H1 (cell line): ENCODE measurements at regions not wholly inside any gene's neighbourhood (a gene's known extent, or its start where the extent isn't known, plus 50 kb on each side); places are given as distances from the start of the nearest gene placed in this dataset.
A peak's percentile ranks its signal among the peaks of the same experiment; 100 is the strongest.

Experiments
- CTCF ChIA-PET: fragments of 300-600 bp; sonication (Branson Sonifier 250); formaldehyde crosslinking; loops from one replicate; lab custom pipeline; 2021; ENCODE audit not compliant: partially characterized antibody; lab: Charles Lee
- POLR2A ChIA-PET: fragments of 300-600 bp; sonication (Branson Sonifier 250); formaldehyde crosslinking; loops from one replicate; lab custom pipeline; 2021; ENCODE audit warnings: inconsistent platforms; ENCODE audit not compliant: partially characterized antibody; lab: Charles Lee
- DNase-seq, 2 experiments: peaks; one replicate each; pipeline versions ENCODE4 v3.0.0 to v3.0.0-alpha.2; 2010 to 2022; ENCODE audit warnings: low spot score in 2 of 2, low read depth in 1 of 2, mixed read lengths in 1 of 2
- FAIRE-seq: peaks from 2 replicates; lab custom pipeline; 2011; peaks lifted over from hg19 to GRCh38; lab: Jason Lieb, UNC
- H2AFZ ChIP-seq: 2 replicates; pipeline ENCODE4 v1.8.1; 2012; ENCODE audit warnings: low read length, inconsistent platforms
- H2AK5ac ChIP-seq: 2 replicates; pipeline ENCODE4 v1.6.1; 2013; ENCODE audit warnings: low read depth, low read length
- H2BK120ac ChIP-seq: replicated peaks from 2 replicates; pipeline ENCODE3; 2013; ENCODE audit warnings: low read depth, low read length, inconsistent platforms
- H2BK12ac ChIP-seq: 2 replicates; pipeline ENCODE4 v1.6.1; 2013; ENCODE audit warnings: low read depth, low read length
- H2BK15ac ChIP-seq: 2 replicates; pipeline ENCODE4 v1.6.1; 2013; ENCODE audit warnings: low read length
- H2BK20ac ChIP-seq: 2 replicates; pipeline ENCODE4 v1.6.1; 2013; ENCODE audit warnings: low read length
- H2BK5ac ChIP-seq: 2 replicates; pipeline ENCODE4 v1.6.1; 2013; ENCODE audit warnings: low read depth, low read length
- H3K14ac ChIP-seq: 2 replicates; pipeline ENCODE4 v1.6.1; 2013; ENCODE audit warnings: inconsistent platforms; ENCODE audit not compliant: insufficient read length
- H3K18ac ChIP-seq: 2 replicates; pipeline ENCODE4 v1.6.1; 2013; ENCODE audit warnings: low read length; ENCODE audit errors: extremely low read depth
- H3K23ac ChIP-seq: 2 replicates; pipeline ENCODE4 v1.6.1; 2013; ENCODE audit warnings: inconsistent platforms; ENCODE audit not compliant: insufficient read length
- H3K23me2 ChIP-seq: 2 replicates; pipeline ENCODE4 v1.6.1; 2013; ENCODE audit warnings: low read depth, low read length
- H3K27ac ChIP-seq: 2 replicates; pipeline ENCODE4 v1.6.1; 2011; ENCODE audit warnings: low read depth, low read length, inconsistent platforms
- H3K27me3 ChIP-seq, 4 experiments: replicated peaks in 1 of 4; 1 replicate in 1 of 4; 2 replicates in 3 of 4; pipeline versions ENCODE4 v1.6.1 to v1.8.1; 2011 to 2013; ENCODE audit warnings: low read length in 3 of 4, mild to moderate bottlenecking in 3 of 4, inconsistent platforms in 2 of 4, mixed read lengths in 2 of 4, moderate library complexity in 1 of 4; ENCODE audit not compliant: control insufficient read depth in 3 of 4, insufficient read depth in 3 of 4; ENCODE audit errors: extremely low read depth in 1 of 4
- H3K36me3 ChIP-seq, 4 experiments: 2 replicates each; pipeline versions ENCODE4 v1.6.1 to v1.8.1; 2011 to 2013; ENCODE audit warnings: mild to moderate bottlenecking in 4 of 4, low read length in 3 of 4, moderate library complexity in 2 of 4, control low read depth in 1 of 4, inconsistent platforms in 1 of 4; ENCODE audit not compliant: insufficient read depth in 4 of 4, control insufficient read depth in 2 of 4
- H3K4ac ChIP-seq: replicated peaks from 2 replicates; pipeline ENCODE3; 2013; ENCODE audit warnings: low read length, low read depth, mixed read lengths, inconsistent platforms; ENCODE audit not compliant: insufficient read length
- H3K4me1 ChIP-seq, 4 experiments: replicated peaks in 1 of 4; 1 replicate in 1 of 4; 2 replicates in 3 of 4; pipeline versions ENCODE4 v1.6.1 to v1.8.1; 2011 to 2013; ENCODE audit warnings: low read length in 3 of 4, inconsistent platforms in 2 of 4, mixed read lengths in 1 of 4; ENCODE audit not compliant: insufficient read depth in 4 of 4, control insufficient read depth in 3 of 4
- H3K4me2 ChIP-seq, 2 experiments: 2 replicates each; pipeline versions ENCODE4 v1.6.1 to v1.8.1; 2011 to 2013; ENCODE audit warnings: low read depth in 2 of 2, low read length in 2 of 2, control low read depth in 1 of 2, inconsistent platforms in 1 of 2, mild to moderate bottlenecking in 1 of 2; ENCODE audit not compliant: insufficient read depth in 1 of 2
- H3K4me3 ChIP-seq, 4 experiments: fragments of 200-600, 300-600 bp in 1 of 4; sonication (generic), shearing (Covaris generic), sonication (Bioruptor Twin) in 1 of 4; 2 replicates each; pipeline versions ENCODE4 v1.5.1 to v1.8.1; 2011 to 2016; ENCODE audit warnings: low read length in 4 of 4, low read depth in 3 of 4, control low read depth in 2 of 4, inconsistent platforms in 2 of 4, mild to moderate bottlenecking in 2 of 4, mixed read lengths in 1 of 4, moderate library complexity in 1 of 4; ENCODE audit not compliant: insufficient read depth in 2 of 4; ENCODE audit errors: extremely low read depth in 1 of 4
- H3K56ac ChIP-seq: replicated peaks from 2 replicates; pipeline ENCODE3; 2013; ENCODE audit warnings: low read depth, mild to moderate bottlenecking, mixed read lengths, low read length, inconsistent platforms; ENCODE audit not compliant: insufficient read length
- H3K79me1 ChIP-seq: 2 replicates; pipeline ENCODE4 v1.6.1; 2013; ENCODE audit warnings: low read depth, low read length, control low read depth
- H3K79me2 ChIP-seq, 2 experiments: 2 replicates each; pipeline versions ENCODE4 v1.6.1 to v1.8.1; 2012 to 2013; ENCODE audit warnings: low read length in 2 of 2, mild to moderate bottlenecking in 2 of 2, inconsistent platforms in 1 of 2; ENCODE audit not compliant: insufficient read depth in 2 of 2, control insufficient read depth in 1 of 2
- H3K9ac ChIP-seq, 4 experiments: replicated peaks in 1 of 4; 1 replicate in 1 of 4; 2 replicates in 3 of 4; pipeline versions ENCODE4 v1.6.1 to v1.8.1; 2011 to 2013; ENCODE audit warnings: low read depth in 3 of 4, low read length in 3 of 4, control low read depth in 2 of 4, mild to moderate bottlenecking in 2 of 4, moderate library complexity in 2 of 4, inconsistent platforms in 1 of 4; ENCODE audit errors: extremely low read depth in 1 of 4
- H3K9me3 ChIP-seq, 2 experiments: 2 replicates each; pipeline versions ENCODE4 v1.6.1 to v1.8.1; 2012 to 2013; ENCODE audit warnings: mild to moderate bottlenecking in 2 of 2, moderate library complexity in 2 of 2, control low read depth in 1 of 2, inconsistent platforms in 1 of 2, low read depth in 1 of 2, low read length in 1 of 2, mixed read lengths in 1 of 2; ENCODE audit not compliant: insufficient read depth in 2 of 2
- H4K20me1 ChIP-seq, 2 experiments: replicated peaks in 1 of 2; 2 replicates each; pipeline versions ENCODE3 to v1.8.1; 2011 to 2013; ENCODE audit warnings: inconsistent platforms in 2 of 2, low read length in 2 of 2, mild to moderate bottlenecking in 1 of 2; ENCODE audit not compliant: insufficient read depth in 2 of 2, control insufficient read depth in 1 of 2
- H4K5ac ChIP-seq: 2 replicates; pipeline ENCODE4 v1.6.1; 2013; ENCODE audit warnings: low read length, low read depth, mixed read lengths, inconsistent platforms; ENCODE audit not compliant: insufficient read length
- H4K8ac ChIP-seq: 2 replicates; pipeline ENCODE4 v1.8.0; 2013; ENCODE audit warnings: mild to moderate bottlenecking, moderate library complexity, low read length, inconsistent platforms; ENCODE audit not compliant: insufficient read depth; ENCODE audit errors: extremely low read depth
- H4K91ac ChIP-seq: replicated peaks from 2 replicates; pipeline ENCODE3; 2013; ENCODE audit warnings: low read length, mixed read lengths, inconsistent platforms; ENCODE audit not compliant: insufficient read length
- CBX8 ChIP-seq: fragments of 300-800, 300-1000 bp; sonication (generic); IDR thresholded peaks from 2 replicates; pipeline ENCODE4 v1.7.1; 2016; ENCODE audit warnings: low read depth, low read length, borderline replicate concordance
- CEBPB ChIP-seq: IDR thresholded peaks from 2 replicates; pipeline ENCODE4 v1.6.1; 2012; ENCODE audit warnings: low read depth, low read length
- JUN ChIP-seq: IDR thresholded peaks from 2 replicates; pipeline ENCODE4 v1.6.1; 2011; ENCODE audit warnings: low read depth, mild to moderate bottlenecking, improper control_type of control experiment, low read length
- PHF8 ChIP-seq: fragments of 200-600 bp; sonication (generic); conservative IDR thresholded peaks from 2 replicates; pipeline ENCODE4 v1.7.1; 2012; ENCODE audit warnings: low read depth, mild to moderate bottlenecking, inconsistent platforms, low read length, moderate library complexity
- SIX5 ChIP-seq: IDR thresholded peaks from 2 replicates; pipeline ENCODE4 v1.6.1; 2011; ENCODE audit warnings: mild to moderate bottlenecking, low read depth, low read length
- SP4 ChIP-seq: IDR thresholded peaks from 2 replicates; pipeline ENCODE4 v1.6.1; 2012; ENCODE audit warnings: low read length, inconsistent platforms
- YY1 ChIP-seq: IDR thresholded peaks from 2 replicates; pipeline ENCODE4 v1.6.1; 2011; ENCODE audit warnings: low read depth, mild to moderate bottlenecking, low read length
- WGBS, 2 experiments: shearing (Covaris generic) in 1 of 2; methylation state at CpG; one replicate each; pipeline versions ENCODE4 v1.1.6 to v1.1.7; 2013 to 2015; ENCODE audit warnings: low lambda C conversion rate in 2 of 2, mixed read lengths in 2 of 2, inconsistent platforms in 1 of 2, low coverage in 1 of 2, missing lambda C conversion rate in 1 of 2; ENCODE audit not compliant: insufficient replicate concordance in 2 of 2, insufficient coverage in 1 of 2, insufficient read length in 1 of 2; ENCODE audit errors: extremely low coverage in 1 of 2, missing lambda C conversion rate in 1 of 2; 5-methylcytosine and 5-hydroxymethylcytosine counted together

DNA sequence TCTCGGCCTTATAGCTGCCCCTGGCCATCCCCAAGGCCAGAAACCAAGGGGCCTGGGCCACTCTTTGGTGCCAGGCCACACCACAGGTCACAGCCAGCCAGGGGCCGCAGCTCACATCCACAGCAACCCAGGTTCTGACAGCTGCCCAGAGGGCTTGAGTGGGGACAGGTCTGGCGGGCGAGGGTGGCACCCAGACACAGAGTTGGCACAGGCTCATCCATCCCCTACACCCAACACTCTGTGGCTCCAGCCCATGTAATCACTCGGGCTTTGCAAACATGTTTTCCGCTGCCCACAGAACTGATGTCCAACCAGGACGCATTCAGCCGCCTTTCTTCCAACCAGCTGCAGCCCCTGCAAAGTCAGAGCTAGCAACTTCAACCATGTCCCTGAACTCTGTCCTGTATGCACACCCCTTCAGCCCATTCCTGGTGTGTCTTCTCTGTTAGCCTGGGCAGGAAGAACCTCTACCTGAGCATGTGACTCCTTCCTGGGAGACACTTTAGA, 57.7 kb upstream of the PPP2R2D start:
- no peak overlapping the region for H2BK20ac ChIP-seq
- H3K18ac ChIP-seq, result no peak overlapping the region
- no peak overlapping the region for H3K9ac ChIP-seq
- no peak overlapping the region for H4K5ac ChIP-seq
- no peak overlapping the region for H2BK120ac ChIP-seq
- H3K4me3 ChIP-seq, result no peak overlapping the region
- TF ChIP-seq CBX8, result no peak
- no peak for TF ChIP-seq SIX5
- TF ChIP-seq SP4, result no peak
- TF ChIP-seq CEBPB, result no peak
- no peak for TF ChIP-seq JUN
- no peak for TF ChIP-seq PHF8
- no peak for TF ChIP-seq YY1
- peak overlapping the region; percentile 62; the same call in 1 of the 2 replicates for H4K8ac ChIP-seq
- no peaks in the 10 kb centered on the region; a peak in 1 of 4 replicates for H3K9me3 ChIP-seq
- WGBS, 2 experiments, result 89% methylated on average over 8 of the region's 8 CpGs; no CpG with 5 or more reads in 1 of the 2 experiments
- H3K27ac ChIP-seq, result no peak overlapping the region
- no peak overlapping the region for H4K91ac ChIP-seq
- H2AFZ ChIP-seq, result no peak overlapping the region
- H2AK5ac ChIP-seq, result no peak overlapping the region
- no peak overlapping the region for H3K23ac ChIP-seq
- no peaks in the 10 kb centered on the region; a peak in 1 of 4 replicates for H3K79me2 ChIP-seq
- peaks cover 3% of the 10 kb centered on the region; the same call in 1 of the 2 replicates for H3K23me2 ChIP-seq
- no peak overlapping the region for H2BK12ac ChIP-seq
- H2BK15ac ChIP-seq, result no peak overlapping the region; the same call in 1 of the 2 replicates
- H3K4me1 ChIP-seq, result no peaks in the 10 kb centered on the region; a peak in 1 of 7 replicates
- H4K20me1 ChIP-seq, result peaks cover 0 to 5% of the 10 kb centered on the region in 2 experiments
- ChIA-PET CTCF (interaction anchor here (1.2 kb wide), 1 partner anchor 30 kb away, joined by 3 read pairs; no protein-coding TSS in a partner anchor), POLR2A (no interaction called here)
- no peak overlapping the region for H3K14ac ChIP-seq
- no peaks in the 10 kb centered on the region; a peak in 1 of 8 replicates for H3K36me3 ChIP-seq
- H3K4me2 ChIP-seq, result no peak overlapping the region
- H3K4ac ChIP-seq, result no peak overlapping the region
- DNase-seq, result no peak
- no peak for FAIRE-seq
- H3K56ac ChIP-seq, result no peak overlapping the region
- H3K79me1 ChIP-seq, result no peaks in the 10 kb centered on the region
- no peaks in the 10 kb centered on the region for H3K27me3 ChIP-seq
- H2BK5ac ChIP-seq, result no peak overlapping the region
